ENCODE measurements at regions not wholly inside any gene's neighbourhood (a gene's known extent, or its start where the extent isn't known, plus 50 kb on each side); places are given as distances from the start of the nearest gene placed in this dataset.

DNA sequence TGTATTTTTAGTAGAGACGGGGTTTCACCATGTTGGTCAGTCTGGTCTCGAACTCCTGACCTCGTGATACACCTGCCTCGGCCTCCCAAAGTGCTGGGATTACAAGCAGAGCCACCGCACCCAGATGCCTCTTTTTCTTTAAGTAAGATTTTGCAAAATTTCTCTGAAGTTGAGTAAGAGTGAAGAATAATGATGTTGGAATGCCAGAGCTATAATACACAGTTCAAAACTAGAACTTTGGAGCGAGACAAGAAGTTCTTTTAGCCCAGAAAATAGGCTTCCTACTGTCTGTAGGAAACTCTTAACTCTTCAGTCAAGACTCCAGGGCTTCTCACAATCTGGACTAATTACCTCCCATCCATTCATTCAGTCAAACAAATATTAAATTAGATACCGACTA is 51.4 kb downstream of the MARCHF4 start:
- DNase-seq, result no peak

DNA sequence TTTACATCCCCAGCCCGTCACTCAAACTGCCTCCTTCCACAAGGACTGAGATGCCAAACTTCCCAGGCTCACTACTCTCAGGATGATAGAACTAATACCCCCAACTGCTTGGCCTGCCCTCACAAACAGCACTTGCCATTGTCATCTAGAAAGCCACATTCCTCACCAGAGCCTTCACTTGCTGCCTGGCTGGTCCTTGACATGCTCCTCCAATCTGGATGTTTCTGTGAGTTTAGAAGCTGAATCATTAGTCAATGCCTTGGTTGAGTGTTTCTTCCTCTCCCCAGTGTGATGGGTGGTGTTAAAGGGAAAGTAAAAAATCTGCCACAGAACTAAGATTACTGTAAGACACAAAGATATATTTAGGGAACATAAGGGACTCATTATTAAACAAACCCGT is 52.5 kb downstream of the MARCHF4 start:
- no peak for DNase-seq

DNA sequence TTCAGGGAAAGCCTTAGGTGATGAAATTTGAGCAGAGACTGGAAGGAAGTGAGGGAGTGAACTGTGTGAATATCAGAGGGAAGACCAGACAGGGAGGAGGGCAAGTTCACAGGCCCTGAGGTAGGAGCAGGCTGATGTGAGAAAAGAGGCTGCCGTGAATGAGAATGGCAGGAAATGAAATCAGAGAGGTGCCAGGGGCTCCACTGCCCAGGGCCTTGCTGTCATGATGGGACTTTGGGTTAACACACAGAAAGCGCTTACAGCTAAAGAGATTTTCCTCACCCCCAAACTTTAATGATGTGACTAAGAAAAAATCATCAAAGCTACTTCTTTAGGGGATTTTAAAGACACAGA is 53.8 kb downstream of the MARCHF4 start:
- DNase-seq, result no peak

DNA sequence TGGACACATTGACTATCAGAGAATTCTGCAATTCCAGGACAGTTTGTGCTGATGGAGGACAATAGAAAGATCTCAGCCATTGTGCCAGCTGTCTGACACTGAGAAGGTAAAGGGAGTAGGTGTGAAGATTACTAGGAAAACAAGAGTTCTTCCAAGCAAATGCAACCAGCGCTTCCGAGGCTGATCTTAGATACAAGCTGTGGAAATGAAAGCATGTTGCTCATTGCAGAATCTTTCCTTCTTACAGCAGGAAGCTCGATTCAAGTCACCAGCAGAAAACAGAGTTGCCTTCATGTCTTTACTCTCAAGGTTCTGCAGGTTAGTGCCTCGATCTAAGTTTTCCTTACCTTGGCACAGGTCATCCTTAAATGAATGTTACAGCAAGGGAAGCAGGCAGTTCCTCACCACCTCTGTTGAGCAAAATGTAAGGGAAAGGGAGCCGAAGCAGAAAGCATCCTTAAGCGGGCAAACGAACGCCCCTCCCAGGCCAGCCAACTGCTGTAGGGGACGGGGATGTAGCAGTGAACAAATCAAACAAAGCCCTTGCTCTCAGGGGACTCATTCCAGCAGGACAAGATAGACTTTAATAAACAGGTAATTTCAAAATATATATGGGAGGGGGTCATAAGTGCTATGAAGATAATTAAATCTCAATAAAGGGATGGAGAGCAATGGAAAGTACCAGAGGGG is 54.3 kb downstream of the MARCHF4 start:
- DNase-seq, result no peak

DNA sequence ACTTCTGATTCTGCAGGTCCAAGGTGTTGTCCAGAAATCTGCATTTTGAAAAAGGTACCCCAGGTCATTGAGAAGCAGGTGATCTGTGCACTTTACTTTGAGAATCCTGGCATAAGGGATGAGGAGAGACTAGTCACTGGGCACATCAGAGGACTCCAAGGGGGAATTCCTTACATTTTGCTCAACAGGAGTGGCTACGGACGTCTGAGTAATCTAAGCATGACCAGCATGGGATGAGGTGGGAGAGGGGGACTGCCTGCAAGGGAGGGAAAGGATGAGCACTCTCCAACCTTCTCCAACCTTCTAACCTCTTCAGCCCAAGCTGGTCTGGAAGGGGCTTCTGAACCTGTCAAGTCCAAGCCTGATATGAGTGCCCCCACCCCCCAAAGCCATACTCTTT is 55.5 kb downstream of the MARCHF4 start:
- peak in 1 of 3 donors; percentile 41 for DNase-seq

DNA sequence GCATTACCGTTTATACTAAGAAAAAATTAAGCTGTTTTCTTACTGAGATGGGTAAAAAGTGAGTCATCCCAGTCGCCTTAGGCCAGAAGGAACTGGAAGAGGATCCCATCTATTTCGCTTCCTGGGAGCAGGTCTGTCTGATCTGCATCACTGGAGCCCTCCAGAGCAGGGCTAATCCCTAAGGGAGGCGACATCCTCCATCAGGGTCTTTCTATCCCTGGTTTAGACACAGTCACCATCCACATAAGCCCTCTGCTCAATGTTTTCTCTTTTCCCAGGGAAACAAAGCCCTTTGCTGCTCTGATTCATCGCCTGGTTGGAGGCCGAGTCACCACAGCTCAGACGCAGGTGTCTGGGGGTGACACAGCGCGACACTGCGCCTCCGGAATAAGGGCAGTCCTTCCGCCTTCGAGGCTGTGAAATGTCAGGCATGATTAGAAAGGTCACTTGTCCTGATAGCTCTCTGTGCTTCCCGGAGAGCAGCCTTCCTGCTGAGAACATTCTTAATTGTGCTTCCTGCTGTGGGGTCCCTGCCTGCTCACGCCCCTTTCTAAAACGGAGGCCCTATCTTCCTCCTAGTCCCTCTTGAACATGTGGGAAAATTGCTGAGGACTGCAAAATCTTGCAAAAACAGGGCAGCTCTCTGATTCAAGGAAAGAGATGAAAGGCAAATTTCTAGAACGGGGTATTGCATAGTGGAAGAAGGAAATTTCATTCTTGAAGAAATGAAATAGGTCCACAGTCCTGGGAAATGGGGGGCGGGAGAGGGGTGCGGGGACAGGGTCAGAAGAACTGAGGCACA is 56.3 kb downstream of the MARCHF4 start:
- no peak for DNase-seq

DNA sequence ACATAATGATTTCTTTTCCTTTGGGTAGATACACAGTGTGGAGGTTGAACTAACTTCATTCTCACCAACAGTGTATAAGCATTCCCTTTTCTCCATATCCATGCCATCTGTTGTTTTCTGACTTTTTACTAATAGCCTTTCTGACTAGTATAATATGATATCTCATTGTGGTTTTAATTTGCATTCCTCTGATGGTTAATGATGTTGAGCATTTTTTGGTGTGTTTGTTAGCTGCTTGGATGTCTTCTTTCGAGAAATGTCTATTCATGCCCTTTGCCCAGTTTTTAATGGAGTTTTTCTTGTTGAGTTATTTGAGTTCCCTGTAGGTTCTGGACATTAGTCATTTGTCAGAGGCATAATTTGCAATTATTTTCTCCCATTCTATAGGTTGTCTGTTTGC is 59.8 kb downstream of the MARCHF4 start:
- DNase-seq, result no peak

DNA sequence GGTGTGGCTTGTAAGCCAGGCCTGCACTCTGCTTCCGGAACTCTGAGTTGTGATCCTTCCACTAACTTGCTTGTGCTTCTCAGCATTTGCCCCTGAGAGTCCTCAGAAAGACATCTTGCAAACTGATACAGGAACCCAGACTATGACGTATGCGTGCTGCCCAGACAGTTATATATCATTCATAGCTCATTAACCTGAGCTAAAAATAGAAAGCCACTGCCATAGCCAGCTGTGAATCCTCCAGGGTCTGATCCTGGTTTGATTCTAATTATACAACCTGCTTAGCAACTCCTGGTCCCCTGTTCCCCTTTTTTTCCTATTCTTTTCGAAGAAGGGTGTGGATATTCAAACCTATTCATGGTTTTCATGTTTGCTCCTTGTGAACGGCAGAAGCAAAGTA is 63.7 kb downstream of the MARCHF4 start:
- peak in 2 of 3 donors; percentile 23 to 68 for DNase-seq

DNA sequence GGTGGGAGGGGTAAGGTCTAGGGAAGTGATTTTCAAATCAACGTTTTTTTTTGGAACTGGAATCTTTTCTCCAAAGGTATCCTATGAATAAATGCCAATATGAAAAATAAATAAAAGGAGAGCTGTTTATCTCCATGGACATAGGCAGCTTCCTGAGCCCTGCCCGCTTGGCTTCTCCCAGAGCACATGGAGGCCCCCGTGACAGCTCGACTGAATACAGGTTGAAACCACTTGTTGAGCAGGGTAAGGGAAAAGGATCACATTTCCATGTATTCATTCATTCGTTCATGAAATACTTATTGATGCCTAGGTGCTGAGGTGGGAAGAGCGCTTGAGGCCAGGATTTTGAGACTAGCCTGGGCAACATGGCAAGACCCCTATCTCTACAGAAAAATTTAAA is 64.8 kb downstream of the MARCHF4 start:
- DNase-seq, result no peak

DNA sequence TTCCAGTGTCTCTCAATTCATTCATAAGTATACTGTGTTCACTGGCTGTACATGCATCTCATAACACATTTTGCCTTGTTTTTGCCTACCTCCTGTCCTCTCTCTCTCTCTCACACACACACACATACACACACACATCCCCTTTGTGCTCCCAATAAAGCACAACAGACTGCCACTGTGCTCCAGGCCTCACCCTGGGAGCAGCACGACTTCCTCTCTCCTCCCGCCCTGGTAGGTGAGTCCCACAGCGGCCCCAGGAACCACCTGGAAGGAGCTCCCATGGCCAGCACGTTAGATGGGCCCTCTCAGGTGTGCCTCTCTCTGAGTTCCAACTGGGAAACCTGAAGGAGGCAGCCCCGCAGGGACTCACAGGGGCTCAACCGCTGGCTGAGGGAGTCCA is 65.4 kb downstream of the MARCHF4 start:
- DNase-seq, result no peak

DNA sequence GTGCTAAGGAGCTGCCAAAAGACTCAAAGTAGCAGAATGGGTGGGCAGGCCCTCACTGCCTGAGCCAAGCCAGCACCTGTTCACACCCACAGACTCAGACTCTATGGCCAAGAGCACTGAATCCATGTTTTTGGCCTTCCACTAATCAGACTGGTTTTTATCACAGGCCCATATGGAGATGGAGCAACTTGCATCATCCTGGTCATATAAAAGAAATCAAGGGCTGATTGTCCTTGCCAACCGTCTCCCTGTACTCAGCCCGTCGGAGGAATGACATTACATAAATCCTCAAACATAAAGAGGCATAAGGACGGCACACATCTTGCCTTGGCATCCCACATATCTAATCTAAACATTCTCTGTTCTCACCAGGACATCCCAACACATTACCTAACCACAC is 66.7 kb downstream of the MARCHF4 start:
- no peak for DNase-seq

DNA sequence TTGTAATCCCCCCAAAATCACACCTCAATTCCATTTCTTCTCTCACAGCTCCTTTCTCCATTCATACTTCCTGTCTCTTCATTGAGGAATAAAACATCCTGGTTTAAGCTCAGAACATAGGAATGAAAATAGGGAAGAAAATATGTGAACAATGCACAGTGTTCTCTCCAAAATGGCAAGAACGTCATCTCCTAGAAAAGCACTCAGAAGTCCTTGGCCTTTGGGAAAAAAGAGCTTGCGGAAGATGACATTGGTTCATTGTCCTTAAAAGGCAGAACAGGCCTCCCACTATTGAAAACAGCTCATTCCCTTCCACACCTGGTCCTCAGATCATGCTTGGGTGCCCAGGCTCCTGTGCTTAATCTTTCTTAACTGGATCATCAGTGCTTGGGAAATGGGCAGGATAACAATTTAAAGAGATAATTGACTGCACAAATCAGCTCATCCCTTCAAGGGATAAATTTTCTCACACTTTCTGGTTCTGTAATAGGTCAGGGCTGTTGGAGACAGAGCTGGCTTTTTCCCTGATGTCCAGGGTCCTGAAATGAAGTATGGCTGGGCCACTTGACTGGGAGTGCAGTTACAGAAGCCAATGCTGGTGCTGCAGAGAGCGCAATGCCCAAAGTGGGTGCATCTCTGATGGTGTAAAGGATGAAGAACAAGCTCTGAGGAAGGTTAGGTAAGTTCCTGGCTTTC is 69.2 kb downstream of the MARCHF4 start:
- DNase-seq, result peak in 1 of 3 donors; percentile 46

DNA sequence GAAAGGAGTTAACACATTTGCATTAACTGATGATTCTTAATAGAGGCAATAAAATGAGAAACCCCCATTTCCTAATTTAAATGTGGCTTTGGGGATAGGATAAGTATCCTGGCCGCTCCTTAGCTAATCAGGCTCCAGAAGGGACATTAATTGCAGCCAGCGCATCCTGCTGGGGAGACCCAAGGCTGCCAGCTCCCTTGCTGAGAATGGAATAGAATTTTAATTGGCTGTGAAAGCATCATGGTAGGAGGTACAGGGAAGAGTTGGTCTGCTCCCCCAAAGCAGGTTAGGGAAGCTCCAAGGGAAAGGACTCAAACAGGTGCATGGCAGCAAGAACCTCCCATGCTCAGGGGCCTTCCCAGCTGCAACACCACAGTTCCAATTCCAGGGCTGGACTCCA is 71.4 kb downstream of the MARCHF4 start:
- DNase-seq, result no peak

DNA sequence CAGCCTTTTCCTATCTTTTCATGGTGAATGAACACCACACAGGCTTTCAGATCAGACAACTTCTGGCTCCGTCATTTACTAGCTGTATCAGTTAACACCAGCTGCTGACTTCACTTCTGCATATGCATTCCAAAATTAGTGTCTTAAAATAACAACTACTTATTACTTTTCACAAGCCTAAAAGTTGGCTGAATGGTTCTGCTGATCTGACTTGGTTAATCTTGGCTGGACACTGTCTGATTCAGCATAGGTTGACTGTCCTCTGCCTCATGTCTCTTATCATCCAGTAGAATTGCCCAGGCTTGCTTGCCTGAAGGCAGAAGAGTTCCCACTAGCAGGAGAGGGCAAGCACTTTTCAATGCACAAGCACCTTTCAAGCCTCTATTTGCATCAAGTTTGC is 72.7 kb downstream of the MARCHF4 start:
- DNase-seq, result no peak

DNA sequence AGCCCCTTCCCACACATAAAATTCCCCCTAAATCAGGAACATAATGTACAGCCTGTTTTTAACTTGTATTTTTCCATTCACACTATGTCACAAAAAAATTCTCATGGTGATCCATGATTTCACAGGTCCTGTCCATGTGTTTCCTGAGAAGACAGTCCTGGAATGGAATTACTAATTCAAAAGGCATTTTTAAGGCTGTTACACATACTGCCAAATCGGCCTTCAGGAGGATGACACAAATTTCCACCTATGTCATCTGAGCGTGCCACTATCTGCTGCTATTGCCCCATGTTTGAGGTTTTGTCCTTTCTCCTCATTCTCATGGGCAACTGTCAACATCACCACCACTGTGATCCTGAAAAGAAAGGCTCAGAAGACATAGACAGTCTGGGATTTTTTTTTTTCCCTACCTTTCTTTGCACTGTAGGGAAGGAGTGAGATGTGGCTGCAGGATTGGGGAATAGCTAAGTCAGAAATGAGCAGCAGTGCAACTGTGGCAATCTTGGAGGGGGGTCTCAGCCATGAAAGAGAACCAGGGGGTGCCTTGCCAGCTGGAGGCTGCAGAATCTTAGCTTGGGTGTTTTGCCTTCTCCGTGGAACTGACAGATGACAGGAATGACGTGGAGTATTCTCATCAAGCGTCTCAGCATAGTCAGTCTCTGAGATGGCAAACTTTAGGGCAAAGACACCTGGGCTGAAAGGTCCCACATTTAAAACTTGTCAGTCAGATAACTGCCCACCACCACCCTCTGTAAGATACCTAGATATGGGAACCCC is 73.4 kb downstream of the MARCHF4 start:
- DNase-seq, result peak in 1 of 3 donors; percentile 70

DNA sequence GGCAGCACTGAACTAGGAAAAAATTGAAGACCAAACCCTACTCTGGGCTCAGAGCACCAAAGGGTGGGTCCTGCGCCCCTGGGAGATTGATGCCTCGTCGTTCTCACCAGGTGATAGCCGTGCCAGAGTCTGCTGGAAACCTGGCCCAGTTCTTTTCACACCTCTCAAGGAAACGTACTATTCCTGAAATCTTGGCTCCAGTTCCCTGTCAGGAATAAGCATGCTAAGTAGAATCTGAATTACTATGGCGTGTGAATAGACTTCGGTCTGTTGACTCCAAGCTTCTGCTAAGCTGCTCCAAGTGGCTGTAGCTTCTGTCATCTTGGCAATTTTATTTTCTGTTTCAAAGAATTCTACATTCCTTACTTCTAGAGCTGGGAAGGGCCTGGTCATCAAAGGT is 75.4 kb downstream of the MARCHF4 start:
- no peak for DNase-seq

DNA sequence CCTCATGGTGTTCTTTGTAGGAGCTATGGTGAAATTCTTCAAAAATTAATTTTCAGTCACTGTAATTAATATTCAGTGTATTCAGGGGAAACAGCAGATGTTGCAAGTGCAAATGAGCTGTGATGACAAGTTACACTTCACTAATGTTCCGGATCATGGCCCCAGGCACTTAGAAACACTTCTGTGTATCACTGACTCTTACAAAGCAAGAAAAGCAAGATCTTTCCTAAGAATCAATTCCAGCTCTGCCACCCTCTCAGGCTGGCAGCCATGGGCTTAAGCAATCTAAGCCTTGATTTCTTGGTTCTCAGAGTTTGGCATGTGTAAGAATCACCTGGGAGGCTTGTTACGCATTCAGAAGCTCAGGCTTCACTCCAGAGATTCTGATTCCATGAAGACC is 78.0 kb downstream of the MARCHF4 start:
- DNase-seq, result no peak

DNA sequence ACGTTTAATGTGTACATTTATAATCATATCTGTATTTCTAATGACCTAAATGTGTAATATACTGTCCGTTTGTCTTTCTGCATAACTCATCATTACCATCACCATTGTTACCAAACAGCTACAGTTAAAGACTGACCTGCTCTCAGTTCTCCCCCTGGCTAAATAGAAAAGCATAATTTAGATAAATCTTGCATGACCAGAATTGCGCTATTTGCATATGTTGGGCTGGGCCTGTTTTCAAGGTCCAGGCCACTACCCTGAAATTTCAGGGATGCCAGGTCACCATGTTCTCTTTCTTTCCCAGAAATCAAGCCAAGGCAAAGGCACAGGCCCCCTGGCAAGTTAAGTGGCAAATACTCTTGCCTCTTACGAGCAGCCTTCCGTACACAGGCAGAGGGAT is 78.4 kb downstream of the MARCHF4 start:
- DNase-seq, result no peak

DNA sequence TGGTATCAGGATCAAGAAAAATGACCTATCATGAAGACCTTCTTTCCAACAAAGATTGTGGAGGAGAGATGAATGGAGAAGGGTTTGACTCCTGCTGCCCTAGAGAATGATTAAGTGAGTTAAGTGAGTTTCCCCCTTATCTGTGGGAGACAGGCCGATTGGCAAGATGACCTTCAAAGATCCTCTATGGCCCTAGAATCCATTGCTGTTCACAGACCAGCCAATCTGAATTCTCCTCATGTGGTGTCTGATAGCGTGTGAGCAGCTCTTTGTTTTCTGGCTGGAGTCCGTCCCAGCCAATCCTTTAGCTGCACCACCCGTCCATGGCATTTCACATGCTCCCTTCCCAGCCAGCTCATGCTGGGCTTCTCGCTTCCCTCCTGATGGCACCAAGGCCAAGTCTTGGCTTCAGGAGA is 79.4 kb downstream of the MARCHF4 start:
- no peak for DNase-seq

DNA sequence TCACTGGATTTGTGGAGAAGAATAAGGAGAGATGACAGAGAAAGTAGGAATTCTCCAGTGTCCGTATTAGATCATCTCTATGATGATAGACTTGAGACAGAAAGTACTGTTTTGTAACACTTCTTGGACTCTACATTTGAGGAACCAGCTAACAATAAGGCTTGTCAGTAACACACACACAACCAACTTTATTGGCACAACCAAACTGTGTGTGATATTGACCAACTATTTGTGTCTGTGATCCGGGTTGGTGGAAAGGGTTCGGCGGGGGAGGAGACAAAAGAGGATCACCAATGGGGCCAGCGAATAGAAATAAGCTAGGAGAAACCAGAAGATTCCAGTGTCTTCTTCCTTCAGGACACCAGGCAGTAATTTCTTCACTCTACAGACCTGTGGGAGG is 79.8 kb downstream of the MARCHF4 start:
- no peak for DNase-seq

DNA sequence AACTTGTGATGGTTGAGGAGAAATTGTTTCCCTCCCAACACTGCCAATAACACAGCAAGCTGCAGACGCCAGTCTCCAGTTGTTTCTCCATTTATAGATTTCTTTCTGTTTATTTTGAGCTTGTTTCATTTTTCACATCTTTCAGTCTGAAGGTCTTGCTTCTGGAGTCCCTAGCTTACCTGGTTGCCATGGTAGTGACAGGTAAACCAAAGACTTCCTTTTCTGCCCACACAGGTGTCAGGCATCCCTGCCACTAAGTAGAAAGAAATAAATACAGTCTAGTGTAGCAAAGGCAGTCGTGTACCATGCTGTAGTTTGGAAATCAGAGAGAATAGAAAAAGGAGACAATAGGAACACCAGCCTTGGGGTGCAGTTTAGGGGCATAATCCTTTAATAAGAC is 82.8 kb downstream of the MARCHF4 start:
- DNase-seq, result no peak

DNA sequence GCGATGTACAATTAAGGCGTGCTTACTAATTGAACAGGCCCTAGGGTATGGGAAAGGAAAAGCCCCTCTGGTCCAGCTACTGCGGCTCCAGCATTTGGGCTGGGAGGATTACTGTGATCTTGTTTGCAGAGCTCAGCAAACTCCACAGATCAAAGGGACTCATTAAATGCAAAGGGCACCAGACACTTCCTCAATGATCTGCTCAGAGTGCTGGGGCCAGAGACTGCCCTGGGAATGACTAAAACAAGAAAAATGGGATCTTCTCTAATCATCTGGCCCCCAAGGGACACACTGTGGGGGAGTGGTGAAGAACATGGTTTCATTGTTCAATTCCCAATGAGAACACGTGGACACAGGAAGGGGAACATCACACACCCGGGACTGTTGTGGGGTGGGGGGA is 85.0 kb downstream of the MARCHF4 start:
- peak in 1 of 3 donors; percentile 34 for DNase-seq

Measured in muscle of back (tissue), 3 donors.